ENCODE measurements at regions not wholly inside any gene's neighbourhood (a gene's known extent, or its start where the extent isn't known, plus 50 kb on each side); places are given as distances from the start of the nearest gene placed in this dataset.

DNA sequence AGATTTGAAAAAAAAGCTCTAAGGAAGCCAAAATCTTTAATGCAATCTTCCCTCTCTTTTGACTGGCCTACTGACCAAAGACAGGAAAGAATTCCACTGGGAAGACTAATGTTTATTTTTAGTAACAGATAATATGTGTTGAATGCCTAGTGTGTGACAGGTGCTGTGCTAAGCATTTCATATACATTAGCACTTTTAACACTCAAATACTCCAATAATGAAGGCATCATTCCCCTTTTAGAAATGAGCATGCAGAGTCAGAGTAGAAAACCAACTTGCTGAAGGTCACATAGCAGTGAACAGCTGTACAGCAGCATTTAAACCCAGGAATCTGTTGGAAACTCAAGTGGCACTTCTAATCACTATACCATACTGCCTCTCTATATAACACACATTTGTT lies 170.6 kb downstream of the MINAR1 start:
- TF ChIP-seq, protein P1, sequence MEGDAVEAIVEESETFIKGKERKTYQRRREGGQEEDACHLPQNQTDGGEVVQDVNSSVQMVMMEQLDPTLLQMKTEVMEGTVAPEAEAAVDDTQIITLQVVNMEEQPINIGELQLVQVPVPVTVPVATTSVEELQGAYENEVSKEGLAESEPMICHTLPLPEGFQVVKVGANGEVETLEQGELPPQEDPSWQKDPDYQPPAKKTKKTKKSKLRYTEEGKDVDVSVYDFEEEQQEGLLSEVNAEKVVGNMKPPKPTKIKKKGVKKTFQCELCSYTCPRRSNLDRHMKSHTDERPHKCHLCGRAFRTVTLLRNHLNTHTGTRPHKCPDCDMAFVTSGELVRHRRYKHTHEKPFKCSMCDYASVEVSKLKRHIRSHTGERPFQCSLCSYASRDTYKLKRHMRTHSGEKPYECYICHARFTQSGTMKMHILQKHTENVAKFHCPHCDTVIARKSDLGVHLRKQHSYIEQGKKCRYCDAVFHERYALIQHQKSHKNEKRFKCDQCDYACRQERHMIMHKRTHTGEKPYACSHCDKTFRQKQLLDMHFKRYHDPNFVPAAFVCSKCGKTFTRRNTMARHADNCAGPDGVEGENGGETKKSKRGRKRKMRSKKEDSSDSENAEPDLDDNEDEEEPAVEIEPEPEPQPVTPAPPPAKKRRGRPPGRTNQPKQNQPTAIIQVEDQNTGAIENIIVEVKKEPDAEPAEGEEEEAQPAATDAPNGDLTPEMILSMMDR (IDR thresholded peaks at IDR 0.05 in 8 of 11, conservative IDR thresholded peaks at IDR 0.05 in 3 of 11), result no peak
- TF ChIP-seq POLR2A (IDR thresholded peaks at IDR 0.05) (no peak), POLR2AphosphoS5 (IDR thresholded peaks at IDR 0.05) (no peak)
